Uterus (tissue), 3 donors: ENCODE measurements at regions not wholly inside any gene's neighbourhood (a gene's known extent, or its start where the extent isn't known, plus 50 kb on each side); places are given as distances from the start of the nearest gene placed in this dataset.

Experiments
- DNase-seq, 2 donors: peaks; one replicate each; pipeline ENCODE4 v3.0.0-alpha.2; 2019 to 2020
- H3K27ac ChIP-seq, 2 donors: fragments of 200-600 bp; sonication (generic); 1 replicate in 1 of 2; 2 replicates in 1 of 2; pipeline ENCODE4 v1.5.1; 2016 to 2018
- H3K27me3 ChIP-seq, 2 donors: fragments of 200-600 bp; sonication (generic); one replicate each; pipeline ENCODE4 v1.5.1; 2018 to 2019; ENCODE audit warnings: control low read depth in 1 of 2
- H3K36me3 ChIP-seq, 2 donors: fragments of 200-600 bp; sonication (generic); one replicate each; pipeline ENCODE4 v1.5.1; 2019; ENCODE audit warnings: control low read depth in 1 of 2
- H3K4me1 ChIP-seq, 2 donors: fragments of 200-600 bp; sonication (generic); one replicate each; pipeline ENCODE4 v1.5.1; 2018 to 2019; ENCODE audit warnings: control low read depth in 1 of 2
- H3K4me3 ChIP-seq, 2 donors: fragments of 200-600 bp; sonication (generic); 1 replicate in 1 of 2; 2 replicates in 1 of 2; pipeline ENCODE4 v1.5.1; 2018 to 2019; ENCODE audit warnings: mild to moderate bottlenecking in 1 of 2
- H3K9me3 ChIP-seq, 2 donors: fragments of 200-600 bp; sonication (generic); one replicate each; pipeline ENCODE4 v1.5.1; 2019; ENCODE audit warnings: control low read depth in 1 of 2
- CTCF ChIP-seq, 4 experiments: fragments of 200-600 bp in 2 of 4; fragments of 450-650 bp in 2 of 4; sonication (generic) in 2 of 4; IDR thresholded peaks; one replicate each; pipeline ENCODE4 v1.5.1; 2016 to 2019; ENCODE audit warnings: antibody characterized with exemption in 4 of 4, mild to moderate bottlenecking in 2 of 4, moderate library complexity in 1 of 4
- POLR2A ChIP-seq, 2 donors: fragments of 450-650 bp; IDR thresholded peaks; one replicate each; pipeline ENCODE4 v1.6.1; 2016; ENCODE audit warnings: antibody characterized with exemption in 2 of 2, mild to moderate bottlenecking in 1 of 2, moderate library complexity in 1 of 2
- intact Hi-C: fragments of 100-400 bp; cut with DNase I; formaldehyde crosslinking; loops from one replicate; pipeline ENCODE4 v1.15.1; 2023; ENCODE audit warnings: low total_unique reads
- donor health status: DM: yes; HTN: yes; CAD: no.

GRCh38 chr18:2217356-2217755 is 353.9 kb downstream of the METTL4 start:
- intact Hi-C loops = no loop called here
- Histone ChIP-seq H3K4me3 (no peak overlapping the region), H3K27me3 (no peaks in the 10 kb centered on the region), H3K36me3 (no peaks in the 10 kb centered on the region), H3K9me3 (no peaks in the 10 kb centered on the region), H3K4me1 (no peaks in the 10 kb centered on the region), H3K27ac (no peak overlapping the region)
- no peak for DNase-seq
- TF ChIP-seq POLR2A (IDR thresholded peaks at IDR 0.05) (no peak), CTCF (IDR thresholded peaks at IDR 0.05) (no peak)

- intact Hi-C loops = no loop called here
- TF ChIP-seq CTCF (IDR thresholded peaks at IDR 0.05) (no peak), POLR2A (IDR thresholded peaks at IDR 0.05) (no peak)
- no peak overlapping the region for H3K27ac ChIP-seq
- no peaks in the 10 kb centered on the region for H3K36me3 ChIP-seq
- DNase-seq = no peak
- H3K4me3 ChIP-seq = no peak overlapping the region
- H3K9me3 ChIP-seq = no peaks in the 10 kb centered on the region
- no peaks in the 10 kb centered on the region for H3K27me3 ChIP-seq
- H3K4me1 ChIP-seq = no peaks in the 10 kb centered on the region
These were observed 353.2 kb downstream of the METTL4 start for GRCh38 chr18:2218101-2218500.

- Histone ChIP-seq H3K27me3 (no peaks in the 10 kb centered on the region), H3K4me1 (no peaks in the 10 kb centered on the region), H3K4me3 (no peak overlapping the region), H3K9me3 (no peaks in the 10 kb centered on the region), H3K27ac (no peak overlapping the region), H3K36me3 (no peaks in the 10 kb centered on the region)
- TF ChIP-seq POLR2A (IDR thresholded peaks at IDR 0.05) (no peak), CTCF (IDR thresholded peaks at IDR 0.05) (no peak)
- intact Hi-C loops = no loop called here
- DNase-seq = no peak
These were observed 351.6 kb downstream of the METTL4 start for GRCh38 chr18:2219706-2220105.

- no peaks in the 10 kb centered on the region for H3K36me3 ChIP-seq
- no peak overlapping the region for H3K27ac ChIP-seq
- H3K9me3 ChIP-seq = no peaks in the 10 kb centered on the region
- no peak for DNase-seq
- TF ChIP-seq POLR2A (IDR thresholded peaks at IDR 0.05) = no peak
- TF ChIP-seq CTCF (IDR thresholded peaks at IDR 0.05) = no peak
- H3K27me3 ChIP-seq = no peaks in the 10 kb centered on the region
- no peaks in the 10 kb centered on the region for H3K4me1 ChIP-seq
- no peak overlapping the region for H3K4me3 ChIP-seq
- intact Hi-C loops = loop anchor here (1.0 kb wide), 1 partner anchor 30 kb away; no protein-coding TSS in a partner anchor
These were observed 348.8 kb downstream of the METTL4 start for GRCh38 chr18:2222270-2223185.

- TF ChIP-seq CTCF (IDR thresholded peaks at IDR 0.05) = no peak
- no peak for TF ChIP-seq POLR2A (IDR thresholded peaks at IDR 0.05)
- Histone ChIP-seq H3K4me1 (no peaks in the 10 kb centered on the region), H3K9me3 (no peaks in the 10 kb centered on the region), H3K27me3 (no peaks in the 10 kb centered on the region), H3K4me3 (peak overlapping the region; percentile 13 to 18), H3K36me3 (no peaks in the 10 kb centered on the region), H3K27ac (peak overlapping the region in 1 of 2 donors; percentile 34)
- no peak for DNase-seq
- intact Hi-C loops = no loop called here
These were observed 347.9 kb downstream of the METTL4 start for GRCh38 chr18:2223449-2223848.
